Hepatocyte (in vitro differentiated cells): ENCODE measurements at regions not wholly inside any gene's neighbourhood (a gene's known extent, or its start where the extent isn't known, plus 50 kb on each side); places are given as distances from the start of the nearest gene placed in this dataset.

Experiments used
- DNase-seq: peaks from one replicate; pipeline ENCODE4 v3.0.0-alpha.2; 2016; ENCODE audit warnings: low spot score
- H2AFZ ChIP-seq: fragments of 200-600 bp; sonication (generic); 2 replicates; pipeline ENCODE4 v1.6.0; 2016; ENCODE audit warnings: antibody characterized with exemption, mild to moderate bottlenecking
- H3K27ac ChIP-seq: fragments of 200-600 bp; sonication (generic); 2 replicates; pipeline ENCODE4 v1.5.1; 2016; ENCODE audit warnings: mild to moderate bottlenecking
- H3K27me3 ChIP-seq: fragments of 200-600 bp; sonication (generic); 2 replicates; pipeline ENCODE4 v1.6.1; 2016
- H3K36me3 ChIP-seq: fragments of 200-600 bp; sonication (generic); replicated peaks from 2 replicates; pipeline ENCODE4 v1.5.1; 2016; ENCODE audit warnings: low read depth; ENCODE audit not compliant: insufficient read depth
- H3K4me1 ChIP-seq: fragments of 200-600 bp; sonication (generic); 2 replicates; pipeline ENCODE4 v1.5.1; 2016; ENCODE audit warnings: mild to moderate bottlenecking, moderate library complexity; ENCODE audit not compliant: insufficient read depth
- H3K4me2 ChIP-seq: fragments of 200-600 bp; sonication (generic); 2 replicates; pipeline ENCODE4 v1.6.0; 2016
- H3K4me3 ChIP-seq: fragments of 200-600 bp; sonication (generic); 2 replicates; pipeline ENCODE4 v1.5.1; 2016; ENCODE audit warnings: mild to moderate bottlenecking
- H3K79me2 ChIP-seq: fragments of 200-600 bp; sonication (generic); 2 replicates; pipeline ENCODE4 v1.6.0; 2017; ENCODE audit warnings: mild to moderate bottlenecking
- H3K9me2 ChIP-seq: fragments of 200-600 bp; sonication (generic); replicated peaks from 2 replicates; pipeline ENCODE4 v1.6.0; 2017; ENCODE audit warnings: mild to moderate bottlenecking; ENCODE audit not compliant: insufficient read depth
- H3K9me3 ChIP-seq: fragments of 200-600 bp; sonication (generic); 2 replicates; pipeline ENCODE4 v1.5.1; 2016; ENCODE audit warnings: low read depth, mild to moderate bottlenecking
- H4K20me1 ChIP-seq: fragments of 200-600 bp; sonication (generic); 2 replicates; pipeline ENCODE4 v1.6.0; 2016; ENCODE audit warnings: mild to moderate bottlenecking; ENCODE audit not compliant: insufficient read depth, poor library complexity, severe bottlenecking
- CTCF ChIP-seq: fragments of 200-600 bp; sonication (generic); IDR thresholded peaks from 2 replicates; pipeline ENCODE4 v1.5.1; 2016; ENCODE audit warnings: antibody characterized with exemption, mild to moderate bottlenecking; ENCODE audit not compliant: poor library complexity
- EZH2 ChIP-seq: fragments of 200-600 bp; sonication (generic); IDR thresholded peaks from 2 replicates; pipeline ENCODE4 v1.6.1; 2016; ENCODE audit warnings: antibody characterized with exemption, mild to moderate bottlenecking, borderline replicate concordance
- EZH2phosphoT487 ChIP-seq: fragments of 200-600 bp; sonication (generic); IDR thresholded peaks from one replicate; pipeline ENCODE4 v1.6.1; 2018; ENCODE audit warnings: antibody characterized with exemption, mild to moderate bottlenecking, low read depth, moderate library complexity; ENCODE audit not compliant: unreplicated experiment, severe bottlenecking
- WGBS: methylation state at CpG from one replicate; pipeline ENCODE4 v1.1.6; 2016; ENCODE audit warnings: low lambda C conversion rate; ENCODE audit errors: missing lambda C conversion rate; 5-methylcytosine and 5-hydroxymethylcytosine counted together

GRCh38 chr3:34102288-34102687 is 303.9 kb downstream of the PDCD6IP start:
- no peaks in the 10 kb centered on the region for H3K4me1 ChIP-seq
- H3K4me3 ChIP-seq: no peak overlapping the region
- no peak overlapping the region for H2AFZ ChIP-seq
- H3K9me3 ChIP-seq: no peaks in the 10 kb centered on the region
- DNase-seq: no peak
- TF ChIP-seq EZH2phosphoT487 (no peak), EZH2 (no peak), CTCF (no peak)
- no peaks in the 10 kb centered on the region for H3K27me3 ChIP-seq
- H3K9me2 ChIP-seq: no peaks in the 10 kb centered on the region
- no peak overlapping the region for H3K27ac ChIP-seq
- no peaks in the 10 kb centered on the region for H3K79me2 ChIP-seq
- H3K36me3 ChIP-seq: no peaks in the 10 kb centered on the region
- WGBS: 86% methylated on average over 4 of the region's 4 CpGs
- H3K4me2 ChIP-seq: no peak overlapping the region
- H4K20me1 ChIP-seq: no peaks in the 10 kb centered on the region

GRCh38 chr3:34106379-34106778 is 307.9 kb downstream of the PDCD6IP start:
- no peak for DNase-seq
- H3K4me3 ChIP-seq: no peak overlapping the region
- H3K27ac ChIP-seq: no peak overlapping the region
- no peaks in the 10 kb centered on the region for H3K4me1 ChIP-seq
- H3K4me2 ChIP-seq: no peak overlapping the region
- H4K20me1 ChIP-seq: no peaks in the 10 kb centered on the region
- no peak overlapping the region for H2AFZ ChIP-seq
- TF ChIP-seq CTCF: no peak
- no peak for TF ChIP-seq EZH2
- no peak for TF ChIP-seq EZH2phosphoT487
- H3K9me3 ChIP-seq: no peaks in the 10 kb centered on the region
- no peaks in the 10 kb centered on the region for H3K9me2 ChIP-seq
- H3K79me2 ChIP-seq: no peaks in the 10 kb centered on the region
- H3K27me3 ChIP-seq: no peaks in the 10 kb centered on the region
- no peaks in the 10 kb centered on the region for H3K36me3 ChIP-seq
- 84% methylated on average over 3 of the region's 3 CpGs for WGBS

- no peak overlapping the region for H3K4me2 ChIP-seq
- no peak overlapping the region for H3K4me3 ChIP-seq
- H3K9me3 ChIP-seq: no peaks in the 10 kb centered on the region
- DNase-seq: peak; percentile 61
- H3K27ac ChIP-seq: no peak overlapping the region
- 75% methylated on average over 2 of the region's 2 CpGs for WGBS
- no peaks in the 10 kb centered on the region for H3K36me3 ChIP-seq
- no peaks in the 10 kb centered on the region for H3K79me2 ChIP-seq
- no peaks in the 10 kb centered on the region for H3K4me1 ChIP-seq
- H2AFZ ChIP-seq: no peak overlapping the region
- no peaks in the 10 kb centered on the region for H3K27me3 ChIP-seq
- H4K20me1 ChIP-seq: no peaks in the 10 kb centered on the region
- no peaks in the 10 kb centered on the region for H3K9me2 ChIP-seq
- TF ChIP-seq CTCF (peak; percentile 55), EZH2phosphoT487 (no peak)
Observed at GRCh38 chr3:34106879-34107278, 308.4 kb downstream of the PDCD6IP start.

- Histone ChIP-seq H3K27me3 (no peaks in the 10 kb centered on the region), H3K9me3 (no peaks in the 10 kb centered on the region), H3K9me2 (no peaks in the 10 kb centered on the region), H3K4me1 (no peaks in the 10 kb centered on the region), H2AFZ (no peak overlapping the region), H3K27ac (no peak overlapping the region), H3K79me2 (no peaks in the 10 kb centered on the region), H4K20me1 (no peaks in the 10 kb centered on the region), H3K36me3 (no peaks in the 10 kb centered on the region), H3K4me3 (no peak overlapping the region), H3K4me2 (no peak overlapping the region)
- WGBS: 79% methylated on average over 4 of the region's 4 CpGs
- no peak for DNase-seq
- no peak for TF ChIP-seq EZH2
- no peak for TF ChIP-seq CTCF
- TF ChIP-seq EZH2phosphoT487: no peak
Observed at GRCh38 chr3:34107669-34108068, 309.2 kb downstream of the PDCD6IP start.
